H1 (cell line): ENCODE measurements at regions not wholly inside any gene's neighbourhood (a gene's known extent, or its start where the extent isn't known, plus 50 kb on each side); places are given as distances from the start of the nearest gene placed in this dataset.

ENCODE experiments used
- CTCF ChIA-PET: fragments of 300-600 bp; sonication (Branson Sonifier 250); formaldehyde crosslinking; loops from one replicate; lab custom pipeline; 2021; ENCODE audit not compliant: partially characterized antibody; lab: Charles Lee
- POLR2A ChIA-PET: fragments of 300-600 bp; sonication (Branson Sonifier 250); formaldehyde crosslinking; loops from one replicate; lab custom pipeline; 2021; ENCODE audit warnings: inconsistent platforms; ENCODE audit not compliant: partially characterized antibody; lab: Charles Lee
- DNase-seq, 2 experiments: peaks; one replicate each; pipeline versions ENCODE4 v3.0.0 to v3.0.0-alpha.2; 2010 to 2022; ENCODE audit warnings: low spot score in 2 of 2, low read depth in 1 of 2, mixed read lengths in 1 of 2
- FAIRE-seq: peaks from 2 replicates; lab custom pipeline; 2011; peaks lifted over from hg19 to GRCh38; lab: Jason Lieb, UNC
- H2AFZ ChIP-seq: 2 replicates; pipeline ENCODE4 v1.8.1; 2012; ENCODE audit warnings: low read length, inconsistent platforms
- H2AK5ac ChIP-seq: 2 replicates; pipeline ENCODE4 v1.6.1; 2013; ENCODE audit warnings: low read depth, low read length
- H2BK120ac ChIP-seq: replicated peaks from 2 replicates; pipeline ENCODE3; 2013; ENCODE audit warnings: low read depth, low read length, inconsistent platforms
- H2BK12ac ChIP-seq: 2 replicates; pipeline ENCODE4 v1.6.1; 2013; ENCODE audit warnings: low read depth, low read length
- H2BK15ac ChIP-seq: 2 replicates; pipeline ENCODE4 v1.6.1; 2013; ENCODE audit warnings: low read length
- H2BK20ac ChIP-seq: 2 replicates; pipeline ENCODE4 v1.6.1; 2013; ENCODE audit warnings: low read length
- H2BK5ac ChIP-seq: 2 replicates; pipeline ENCODE4 v1.6.1; 2013; ENCODE audit warnings: low read depth, low read length
- H3K14ac ChIP-seq: 2 replicates; pipeline ENCODE4 v1.6.1; 2013; ENCODE audit warnings: inconsistent platforms; ENCODE audit not compliant: insufficient read length
- H3K18ac ChIP-seq: 2 replicates; pipeline ENCODE4 v1.6.1; 2013; ENCODE audit warnings: low read length; ENCODE audit errors: extremely low read depth
- H3K23ac ChIP-seq: 2 replicates; pipeline ENCODE4 v1.6.1; 2013; ENCODE audit warnings: inconsistent platforms; ENCODE audit not compliant: insufficient read length
- H3K23me2 ChIP-seq: 2 replicates; pipeline ENCODE4 v1.6.1; 2013; ENCODE audit warnings: low read depth, low read length
- H3K27ac ChIP-seq: 2 replicates; pipeline ENCODE4 v1.6.1; 2011; ENCODE audit warnings: low read depth, low read length, inconsistent platforms
- H3K27me3 ChIP-seq, 4 experiments: replicated peaks in 1 of 4; 1 replicate in 1 of 4; 2 replicates in 3 of 4; pipeline versions ENCODE4 v1.6.1 to v1.8.1; 2011 to 2013; ENCODE audit warnings: low read length in 3 of 4, mild to moderate bottlenecking in 3 of 4, inconsistent platforms in 2 of 4, mixed read lengths in 2 of 4, moderate library complexity in 1 of 4; ENCODE audit not compliant: control insufficient read depth in 3 of 4, insufficient read depth in 3 of 4; ENCODE audit errors: extremely low read depth in 1 of 4
- H3K36me3 ChIP-seq, 4 experiments: 2 replicates each; pipeline versions ENCODE4 v1.6.1 to v1.8.1; 2011 to 2013; ENCODE audit warnings: mild to moderate bottlenecking in 4 of 4, low read length in 3 of 4, moderate library complexity in 2 of 4, control low read depth in 1 of 4, inconsistent platforms in 1 of 4; ENCODE audit not compliant: insufficient read depth in 4 of 4, control insufficient read depth in 2 of 4
- H3K4ac ChIP-seq: replicated peaks from 2 replicates; pipeline ENCODE3; 2013; ENCODE audit warnings: low read length, low read depth, mixed read lengths, inconsistent platforms; ENCODE audit not compliant: insufficient read length
- H3K4me1 ChIP-seq, 4 experiments: replicated peaks in 1 of 4; 1 replicate in 1 of 4; 2 replicates in 3 of 4; pipeline versions ENCODE4 v1.6.1 to v1.8.1; 2011 to 2013; ENCODE audit warnings: low read length in 3 of 4, inconsistent platforms in 2 of 4, mixed read lengths in 1 of 4; ENCODE audit not compliant: insufficient read depth in 4 of 4, control insufficient read depth in 3 of 4
- H3K4me2 ChIP-seq, 2 experiments: 2 replicates each; pipeline versions ENCODE4 v1.6.1 to v1.8.1; 2011 to 2013; ENCODE audit warnings: low read depth in 2 of 2, low read length in 2 of 2, control low read depth in 1 of 2, inconsistent platforms in 1 of 2, mild to moderate bottlenecking in 1 of 2; ENCODE audit not compliant: insufficient read depth in 1 of 2
- H3K4me3 ChIP-seq, 4 experiments: fragments of 200-600, 300-600 bp in 1 of 4; sonication (generic), shearing (Covaris generic), sonication (Bioruptor Twin) in 1 of 4; 2 replicates each; pipeline versions ENCODE4 v1.5.1 to v1.8.1; 2011 to 2016; ENCODE audit warnings: low read length in 4 of 4, low read depth in 3 of 4, control low read depth in 2 of 4, inconsistent platforms in 2 of 4, mild to moderate bottlenecking in 2 of 4, mixed read lengths in 1 of 4, moderate library complexity in 1 of 4; ENCODE audit not compliant: insufficient read depth in 2 of 4; ENCODE audit errors: extremely low read depth in 1 of 4
- H3K56ac ChIP-seq: replicated peaks from 2 replicates; pipeline ENCODE3; 2013; ENCODE audit warnings: low read depth, mild to moderate bottlenecking, mixed read lengths, low read length, inconsistent platforms; ENCODE audit not compliant: insufficient read length
- H3K79me1 ChIP-seq: 2 replicates; pipeline ENCODE4 v1.6.1; 2013; ENCODE audit warnings: low read depth, low read length, control low read depth
- H3K79me2 ChIP-seq, 2 experiments: 2 replicates each; pipeline versions ENCODE4 v1.6.1 to v1.8.1; 2012 to 2013; ENCODE audit warnings: low read length in 2 of 2, mild to moderate bottlenecking in 2 of 2, inconsistent platforms in 1 of 2; ENCODE audit not compliant: insufficient read depth in 2 of 2, control insufficient read depth in 1 of 2
- H3K9ac ChIP-seq, 4 experiments: replicated peaks in 1 of 4; 1 replicate in 1 of 4; 2 replicates in 3 of 4; pipeline versions ENCODE4 v1.6.1 to v1.8.1; 2011 to 2013; ENCODE audit warnings: low read depth in 3 of 4, low read length in 3 of 4, control low read depth in 2 of 4, mild to moderate bottlenecking in 2 of 4, moderate library complexity in 2 of 4, inconsistent platforms in 1 of 4; ENCODE audit errors: extremely low read depth in 1 of 4
- H3K9me3 ChIP-seq, 2 experiments: 2 replicates each; pipeline versions ENCODE4 v1.6.1 to v1.8.1; 2012 to 2013; ENCODE audit warnings: mild to moderate bottlenecking in 2 of 2, moderate library complexity in 2 of 2, control low read depth in 1 of 2, inconsistent platforms in 1 of 2, low read depth in 1 of 2, low read length in 1 of 2, mixed read lengths in 1 of 2; ENCODE audit not compliant: insufficient read depth in 2 of 2
- H4K20me1 ChIP-seq, 2 experiments: replicated peaks in 1 of 2; 2 replicates each; pipeline versions ENCODE3 to v1.8.1; 2011 to 2013; ENCODE audit warnings: inconsistent platforms in 2 of 2, low read length in 2 of 2, mild to moderate bottlenecking in 1 of 2; ENCODE audit not compliant: insufficient read depth in 2 of 2, control insufficient read depth in 1 of 2
- H4K5ac ChIP-seq: 2 replicates; pipeline ENCODE4 v1.6.1; 2013; ENCODE audit warnings: low read length, low read depth, mixed read lengths, inconsistent platforms; ENCODE audit not compliant: insufficient read length
- H4K8ac ChIP-seq: 2 replicates; pipeline ENCODE4 v1.8.0; 2013; ENCODE audit warnings: mild to moderate bottlenecking, moderate library complexity, low read length, inconsistent platforms; ENCODE audit not compliant: insufficient read depth; ENCODE audit errors: extremely low read depth
- H4K91ac ChIP-seq: replicated peaks from 2 replicates; pipeline ENCODE3; 2013; ENCODE audit warnings: low read length, mixed read lengths, inconsistent platforms; ENCODE audit not compliant: insufficient read length
- EZH2 ChIP-seq: fragments of 200-600 bp; sonication (generic); IDR thresholded peaks from 2 replicates; pipeline ENCODE4 v1.7.1; 2012; ENCODE audit warnings: low read depth, mild to moderate bottlenecking, moderate library complexity, low read length, inconsistent platforms; ENCODE audit not compliant: severe bottlenecking
- SP1 ChIP-seq: IDR thresholded peaks from 2 replicates; pipeline ENCODE4 v1.6.1; 2011; ENCODE audit warnings: low read depth, low read length
- WGBS, 2 experiments: shearing (Covaris generic) in 1 of 2; methylation state at CpG; one replicate each; pipeline versions ENCODE4 v1.1.6 to v1.1.7; 2013 to 2015; ENCODE audit warnings: low lambda C conversion rate in 2 of 2, mixed read lengths in 2 of 2, inconsistent platforms in 1 of 2, low coverage in 1 of 2, missing lambda C conversion rate in 1 of 2; ENCODE audit not compliant: insufficient replicate concordance in 2 of 2, insufficient coverage in 1 of 2, insufficient read length in 1 of 2; ENCODE audit errors: extremely low coverage in 1 of 2, missing lambda C conversion rate in 1 of 2; 5-methylcytosine and 5-hydroxymethylcytosine counted together

DNA sequence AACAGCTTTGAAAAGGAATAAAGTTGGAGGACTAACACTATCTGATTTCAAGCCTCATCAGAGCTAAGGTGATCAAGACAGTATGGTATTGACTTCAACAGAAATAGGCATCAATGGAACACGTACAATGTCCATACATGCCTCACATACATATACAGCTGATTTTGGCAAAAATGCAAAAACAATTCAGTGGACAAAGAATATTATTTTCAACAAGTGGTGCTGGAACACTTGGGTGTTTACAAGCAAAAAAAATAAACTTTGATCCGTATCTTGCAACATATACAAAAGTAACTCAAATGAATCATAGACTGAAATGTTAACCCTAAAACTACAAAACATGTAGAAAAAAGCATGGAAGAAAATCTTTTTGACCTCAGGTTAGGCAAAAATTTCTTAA lies 141.9 kb upstream of the ZC3H11B start:
- DNase-seq (no peak), FAIRE-seq (no peak)
- Histone ChIP-seq H3K9ac (no peak overlapping the region), H3K23me2 (peaks cover 2% of the 10 kb centered on the region; the same call in 1 of the 2 replicates), H2AFZ (no peak overlapping the region), H4K5ac (no peak overlapping the region), H2BK120ac (no peak overlapping the region), H4K20me1 (no peaks in the 10 kb centered on the region), H3K36me3 (no peaks in the 10 kb centered on the region), H3K4me1 (no peaks in the 10 kb centered on the region), H3K9me3 (no peaks in the 10 kb centered on the region), H2BK20ac (no peak overlapping the region), H3K14ac (no peak overlapping the region), H4K8ac (no peak overlapping the region), H2AK5ac (no peak overlapping the region), H3K79me2 (no peaks in the 10 kb centered on the region), H3K18ac (no peak overlapping the region), H3K79me1 (no peaks in the 10 kb centered on the region), H3K23ac (no peak overlapping the region), H3K56ac (no peak overlapping the region), H3K27ac (no peak overlapping the region), H2BK12ac (no peak overlapping the region), H3K27me3 (no peaks in the 10 kb centered on the region), H2BK15ac (no peak overlapping the region), H3K4me2 (no peak overlapping the region), H2BK5ac (no peak overlapping the region), H3K4me3 (no peak overlapping the region), H4K91ac (no peak overlapping the region), H3K4ac (no peak overlapping the region)
- no peak for TF ChIP-seq SP1
- TF ChIP-seq EZH2: no peak
- ChIA-PET POLR2A (no interaction called here), CTCF (interaction anchor here (0.6 kb wide), 1 partner anchor 85 kb away, joined by 3 read pairs; no protein-coding TSS in a partner anchor)
- WGBS, 2 experiments: 92% methylated on average over 2 of the region's 2 CpGs; no CpG with 5 or more reads in 1 of the 2 experiments
